GM04503 (cell line): ENCODE measurements at regions not wholly inside any gene's neighbourhood (a gene's known extent, or its start where the extent isn't known, plus 50 kb on each side); places are given as distances from the start of the nearest gene placed in this dataset.
"Not testable (repeated sequence)": the region's sequence is repeated elsewhere in the genome, so short reads cannot be mapped to it uniquely, and the experiment has no call there.

Source experiments
- DNase-seq: peaks from one replicate; pipeline ENCODE4 v3.0.0-alpha.2; 2012; ENCODE audit warnings: low read depth

DNA sequence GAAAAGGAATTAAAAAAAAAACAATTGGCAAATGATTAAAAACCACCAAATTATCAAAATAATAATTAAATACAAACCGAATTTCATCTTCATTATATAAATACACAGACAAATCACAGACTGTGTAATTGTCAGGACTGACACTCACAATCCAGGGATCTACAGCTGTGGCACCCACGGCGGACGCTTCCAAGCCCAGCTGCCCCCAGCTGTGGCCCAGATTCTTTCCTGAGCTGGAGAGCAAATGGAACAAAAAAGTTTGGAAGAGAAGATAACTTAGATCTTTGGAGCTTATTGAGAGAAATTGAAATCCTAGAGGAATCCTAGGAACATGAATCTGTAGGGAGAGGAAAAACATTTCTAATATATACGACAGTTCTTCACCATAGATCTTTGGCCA lies 316.1 kb downstream of the OTUD1 start:
- DNase-seq, result no peak

DNA sequence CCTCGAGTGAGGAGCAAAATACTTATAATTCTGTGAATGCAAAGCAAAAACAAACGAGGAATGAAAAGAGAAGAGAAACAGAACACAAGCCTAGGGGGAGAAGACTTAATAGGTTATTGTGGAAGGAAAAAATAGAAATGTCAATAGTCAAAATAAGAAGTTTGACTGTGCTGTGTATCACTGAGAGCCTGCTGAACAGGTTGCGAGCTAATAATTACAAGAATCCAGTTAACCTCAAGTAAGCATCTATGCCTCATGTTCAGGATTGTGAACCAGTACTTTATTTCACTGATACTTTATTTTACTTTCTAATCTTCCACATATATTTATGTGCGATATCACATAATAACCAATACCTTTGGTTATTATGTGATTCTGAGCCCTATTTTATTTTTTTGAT lies 316.7 kb downstream of the OTUD1 start:
- DNase-seq, result no peak

- DNase-seq, result no peak
Measured at GRCh38 chr10:23768281-23768680, 329.4 kb downstream of the OTUD1 start.

GRCh38 chr10:23777153-23777552 lies 338.3 kb downstream of the OTUD1 start:
- no peak for DNase-seq

DNA sequence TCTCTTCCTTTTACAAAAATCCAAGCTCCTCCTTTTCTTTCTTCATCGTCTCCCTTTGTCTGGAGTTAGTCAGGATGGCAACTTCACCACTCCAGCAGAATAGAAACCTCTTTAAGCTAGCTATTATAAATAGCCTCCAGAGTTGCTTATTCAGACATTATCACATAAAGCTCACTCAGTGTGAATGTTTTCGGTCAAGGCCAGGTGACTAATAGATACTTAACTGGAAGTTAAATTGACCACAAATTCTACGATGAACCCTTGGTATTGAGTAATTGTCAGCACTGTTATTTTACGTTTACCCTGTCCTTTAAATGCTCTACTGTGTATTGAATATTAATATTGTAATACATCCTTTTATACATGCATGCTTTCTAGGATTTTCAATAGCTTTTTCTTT lies 340.4 kb downstream of the OTUD1 start:
- no peak for DNase-seq

DNA sequence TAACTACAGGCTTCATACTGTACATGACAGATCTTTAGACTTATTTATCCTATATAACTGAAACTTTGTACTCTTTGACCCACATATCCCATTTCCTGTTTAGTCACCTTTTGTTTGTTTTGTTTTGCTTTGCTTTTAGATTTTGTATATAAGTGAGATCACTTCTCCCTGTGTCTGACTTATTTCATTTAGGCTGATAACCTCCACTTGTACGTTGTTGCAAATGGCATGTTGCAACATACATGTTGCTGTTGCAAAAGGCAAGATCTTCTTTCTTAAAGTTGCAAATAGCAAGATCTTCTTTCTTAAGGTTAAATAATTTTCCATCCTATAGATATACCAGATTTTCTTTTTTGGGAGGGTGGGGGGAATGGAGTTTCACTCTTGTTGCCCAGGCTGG lies 341.5 kb downstream of the OTUD1 start:
- no peak for DNase-seq

DNA sequence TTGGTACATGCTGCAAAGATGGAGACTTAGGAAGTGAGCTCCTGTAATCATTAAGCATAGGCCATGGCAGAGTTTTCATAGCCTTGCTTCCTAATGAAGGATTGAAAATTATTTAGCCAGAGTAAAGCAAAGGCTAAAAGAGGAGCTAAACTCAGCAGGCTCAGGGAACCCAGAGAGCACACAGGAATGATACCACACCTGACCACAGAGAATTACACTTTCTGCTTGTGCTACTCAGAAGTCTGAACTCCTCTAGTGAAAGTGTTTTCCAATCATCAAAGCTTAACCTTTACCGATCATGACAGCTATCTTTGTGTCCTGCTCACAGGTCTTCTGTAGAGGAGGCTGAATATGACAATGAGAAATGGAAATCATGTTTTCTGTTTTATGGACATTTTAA lies 347.7 kb downstream of the OTUD1 start:
- no peak for DNase-seq

GRCh38 chr10:23793577-23793976 lies 354.7 kb downstream of the OTUD1 start:
- DNase-seq, result no peak

DNA sequence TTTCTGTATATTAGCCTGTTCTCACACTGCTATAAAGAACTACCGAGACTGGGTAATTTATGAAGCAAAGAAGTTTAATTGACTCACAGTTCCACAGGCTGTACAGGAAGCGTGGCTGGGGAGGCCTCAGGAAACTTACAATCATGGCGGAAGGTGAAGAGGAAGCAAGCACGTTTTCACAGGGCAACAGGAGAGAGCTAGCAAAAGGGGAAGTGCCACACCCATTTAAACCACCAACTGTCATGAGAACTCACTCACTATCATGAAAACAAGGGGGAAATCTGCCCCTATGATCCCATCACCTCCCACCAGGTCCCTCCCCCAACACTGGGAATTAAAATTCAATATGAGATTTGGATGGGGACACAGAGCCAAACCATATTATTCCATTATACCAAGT lies 358.6 kb downstream of the OTUD1 start:
- not testable (repeated sequence) for DNase-seq

DNA sequence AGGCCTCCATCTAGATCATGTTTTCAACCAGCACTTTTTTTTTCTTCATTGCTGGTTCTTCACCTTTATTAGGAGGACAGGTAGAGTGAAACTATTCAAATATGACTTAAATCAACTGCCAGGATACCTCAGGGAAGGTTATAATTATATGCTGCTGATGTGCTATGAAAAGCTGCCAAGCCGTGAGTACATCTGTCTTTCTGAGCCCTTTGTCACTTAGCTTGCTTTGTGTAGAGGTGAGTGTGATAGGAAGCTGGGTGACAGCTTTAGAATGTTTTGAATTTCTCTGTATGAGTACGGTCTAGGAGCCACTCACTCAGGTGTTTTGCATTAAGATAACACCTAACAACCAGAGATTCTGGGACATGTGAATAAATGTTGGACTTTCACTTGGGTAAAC lies 365.2 kb downstream of the OTUD1 start:
- DNase-seq, result no peak

GRCh38 chr10:23813687-23814086 lies 374.8 kb downstream of the OTUD1 start:
- no peak for DNase-seq

DNA sequence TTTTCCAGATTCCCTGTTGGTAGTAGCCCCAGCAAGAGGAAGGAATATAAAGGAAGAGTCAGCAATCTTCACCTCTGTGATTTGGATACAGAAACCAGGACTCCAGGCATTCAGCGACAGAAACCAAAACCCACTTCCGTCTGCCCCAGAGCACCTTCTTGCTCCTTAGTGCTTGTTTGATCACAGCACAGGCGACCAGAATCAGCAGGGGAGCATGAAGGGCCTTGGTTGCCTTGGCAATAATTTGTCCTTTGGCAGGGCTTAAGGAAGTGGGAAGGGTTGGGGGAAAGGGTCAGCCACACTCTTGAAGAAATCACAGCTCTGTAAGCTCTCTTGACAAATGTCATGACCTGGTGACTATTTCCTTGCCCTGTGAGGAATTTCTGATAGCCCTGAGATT lies 379.6 kb downstream of the OTUD1 start:
- no peak for DNase-seq

GRCh38 chr10:23820792-23821191 lies 381.9 kb downstream of the OTUD1 start:
- no peak for DNase-seq

DNA sequence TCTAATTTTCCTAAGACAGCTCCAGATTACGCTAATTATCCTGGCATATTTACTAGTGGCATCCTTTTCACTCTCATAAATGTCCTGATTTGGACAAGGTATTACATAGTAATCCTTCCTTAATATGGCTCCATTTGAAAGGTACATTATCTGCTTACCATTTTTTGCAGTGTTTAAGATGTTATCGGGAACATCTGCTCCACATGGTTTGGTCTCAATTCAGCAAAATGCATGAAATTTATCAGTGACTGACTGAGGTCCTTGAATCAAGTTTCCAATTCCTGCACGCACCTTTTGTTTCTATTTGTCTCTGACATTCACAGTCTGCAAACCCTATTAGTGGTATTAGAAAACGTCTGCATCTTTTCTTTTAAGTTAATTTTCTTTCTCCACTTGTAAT lies 384.1 kb upstream of the KIAA1217 start:
- DNase-seq, result no peak

DNA sequence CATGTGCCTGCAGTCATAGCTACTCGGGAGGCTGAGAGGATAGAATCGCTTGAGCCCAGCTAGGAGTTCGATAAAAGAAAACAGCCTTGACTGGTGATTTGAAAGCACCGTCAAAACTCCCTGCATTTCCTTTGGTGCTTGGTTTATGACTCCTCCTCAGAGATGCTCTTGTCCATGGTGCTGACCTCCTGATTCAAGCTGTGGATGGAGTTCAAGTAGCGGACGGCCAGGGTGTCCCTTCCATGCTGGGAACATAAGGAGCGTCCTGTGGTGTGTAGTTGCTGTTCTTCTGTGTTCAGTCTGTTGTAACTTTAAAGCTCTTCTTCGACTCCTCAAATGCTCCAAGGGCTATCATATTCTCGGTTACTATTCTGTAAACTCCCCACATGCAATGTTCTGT lies 382.5 kb upstream of the KIAA1217 start:
- DNase-seq, result no peak

GRCh38 chr10:23829556-23829955 lies 379.4 kb upstream of the KIAA1217 start:
- no peak for DNase-seq

DNA sequence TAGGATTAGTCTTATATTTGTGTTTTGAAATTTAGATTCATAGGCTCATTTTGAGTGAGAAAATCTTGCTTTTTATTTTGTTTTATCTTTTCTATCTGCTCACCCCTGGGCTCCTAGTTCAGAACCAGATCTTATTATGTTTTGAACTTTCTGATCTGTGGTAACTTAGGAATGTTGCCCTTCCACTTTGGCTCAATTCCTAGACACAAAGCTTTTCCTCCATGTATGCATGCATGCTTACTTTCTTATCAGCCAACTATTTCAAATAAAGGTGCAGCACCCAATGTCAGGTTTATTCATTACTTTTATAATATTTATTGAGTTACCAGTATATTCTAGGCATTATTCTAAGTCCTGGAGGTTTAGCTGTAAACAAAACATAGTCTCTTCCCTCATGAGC lies 374.8 kb upstream of the KIAA1217 start:
- no peak for DNase-seq

DNA sequence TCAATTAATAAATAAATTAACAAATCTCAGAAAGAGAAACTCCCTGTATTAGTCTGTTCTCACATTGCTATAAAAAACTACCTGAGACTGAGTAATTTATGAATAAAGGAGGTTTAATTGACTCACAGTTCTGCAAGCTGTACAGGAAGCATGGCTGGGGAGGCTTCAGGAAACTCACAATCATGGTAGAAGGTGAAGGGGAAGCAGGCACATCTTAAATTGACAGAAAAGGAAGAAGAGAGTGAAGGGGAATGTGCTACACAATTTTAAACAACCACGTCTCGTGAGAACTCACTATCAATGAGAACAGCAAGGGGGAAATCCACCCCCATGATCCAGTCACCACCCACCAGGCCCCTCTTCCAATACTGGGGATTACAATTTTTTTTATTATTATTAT lies 358.3 kb upstream of the KIAA1217 start:
- DNase-seq, result no peak

GRCh38 chr10:23859598-23859997 lies 349.3 kb upstream of the KIAA1217 start:
- DNase-seq, result no peak

DNA sequence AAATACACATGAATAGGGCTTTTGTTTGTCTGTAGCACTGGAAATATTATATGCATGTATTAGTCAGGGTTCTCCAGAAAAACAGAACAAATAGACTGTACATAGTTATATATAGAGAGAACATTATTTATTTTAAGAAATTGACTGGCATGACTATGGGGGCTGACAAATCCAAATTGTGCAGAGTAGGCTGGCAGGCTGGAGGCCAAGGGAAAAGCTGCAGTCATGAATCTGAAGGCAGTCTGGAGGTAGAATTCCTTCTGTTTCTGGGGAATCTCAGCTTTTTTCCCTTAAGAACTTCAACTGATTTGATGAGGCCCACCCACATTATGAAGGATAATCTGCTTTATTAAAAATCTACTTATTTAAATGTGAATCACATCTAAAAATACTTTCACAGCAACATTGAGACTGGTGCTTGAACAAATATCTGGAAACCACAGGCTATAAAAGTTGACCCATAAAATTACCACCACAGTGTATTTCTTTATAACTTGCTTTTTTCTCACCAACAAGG lies 344.2 kb upstream of the KIAA1217 start:
- no peak for DNase-seq

- not testable (repeated sequence) for DNase-seq
Measured at GRCh38 chr10:23866985-23867384, 342.0 kb upstream of the KIAA1217 start.

GRCh38 chr10:23868121-23868520 lies 340.8 kb upstream of the KIAA1217 start:
- no peak for DNase-seq

GRCh38 chr10:23869548-23869947 lies 339.4 kb upstream of the KIAA1217 start:
- DNase-seq, result no peak

DNA sequence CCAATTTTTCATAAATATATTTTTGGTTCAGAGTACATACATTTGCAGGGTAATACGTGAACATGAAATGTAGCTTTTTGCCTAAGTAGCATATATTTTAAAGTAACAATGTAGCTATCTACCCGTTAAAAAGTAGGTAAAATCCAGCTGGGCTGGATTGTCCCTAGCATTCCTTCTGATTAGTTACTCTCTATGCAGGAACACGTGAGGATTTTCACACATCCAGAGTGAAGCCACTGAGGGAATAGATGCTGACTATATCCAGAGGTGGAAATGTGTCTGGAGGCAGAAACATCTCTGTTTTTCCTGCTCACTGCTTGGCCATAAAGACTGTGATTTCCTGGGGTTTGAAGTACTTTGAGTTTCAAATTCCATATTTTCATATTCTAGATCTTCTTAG lies 338.9 kb upstream of the KIAA1217 start:
- no peak for DNase-seq
